SK-N-SH treated with all-trans-retinoic acid at 6 μM for 48 hours (cell line): ENCODE measurements at regions not wholly inside any gene's neighbourhood (a gene's known extent, or its start where the extent isn't known, plus 50 kb on each side); places are given as distances from the start of the nearest gene placed in this dataset.

ENCODE experiments used
- ARNTL ChIP-seq: fragments of 450-650 bp; formaldehyde crosslinking; IDR thresholded peaks from 2 replicates; pipeline ENCODE4 v1.5.0; 2020; ENCODE audit warnings: low read depth, mild to moderate bottlenecking, moderate library complexity, borderline replicate concordance
- ESRRG ChIP-seq: fragments of 250-450 bp; sonication (Bioruptor Pico); IDR thresholded peaks from 2 replicates; pipeline ENCODE4 v1.6.1; 2021; ENCODE audit warnings: mild to moderate bottlenecking
- TCF4 ChIP-seq: fragments of 250-450 bp; sonication (Bioruptor Pico); IDR thresholded peaks from 2 replicates; pipeline ENCODE4 v1.8.0; 2021; ENCODE audit warnings: mild to moderate bottlenecking, moderate library complexity, borderline replicate concordance
- ZFP30 ChIP-seq: fragments of 450-650 bp; formaldehyde crosslinking; IDR thresholded peaks from 2 replicates; pipeline ENCODE4 v1.5.0; 2022; ENCODE audit warnings: mild to moderate bottlenecking, moderate library complexity
- ZNF565 ChIP-seq: fragments of 450-650 bp; formaldehyde crosslinking; conservative IDR thresholded peaks from 2 replicates; pipeline ENCODE4 v1.5.0; 2020; ENCODE audit warnings: low read depth, mild to moderate bottlenecking, moderate library complexity
- ZNF8 ChIP-seq: fragments of 450-650 bp; formaldehyde crosslinking; IDR thresholded peaks from 2 replicates; pipeline ENCODE4 v1.5.0; 2020; ENCODE audit warnings: mild to moderate bottlenecking, moderate library complexity
- TF ChIP-seq, protein P1 (sequence below): fragments of 250-450 bp; sonication (Bioruptor Pico); IDR thresholded peaks from 2 replicates; pipeline ENCODE4 v1.8.0; 2020; ENCODE audit warnings: mild to moderate bottlenecking, moderate library complexity, borderline replicate concordance

DNA sequence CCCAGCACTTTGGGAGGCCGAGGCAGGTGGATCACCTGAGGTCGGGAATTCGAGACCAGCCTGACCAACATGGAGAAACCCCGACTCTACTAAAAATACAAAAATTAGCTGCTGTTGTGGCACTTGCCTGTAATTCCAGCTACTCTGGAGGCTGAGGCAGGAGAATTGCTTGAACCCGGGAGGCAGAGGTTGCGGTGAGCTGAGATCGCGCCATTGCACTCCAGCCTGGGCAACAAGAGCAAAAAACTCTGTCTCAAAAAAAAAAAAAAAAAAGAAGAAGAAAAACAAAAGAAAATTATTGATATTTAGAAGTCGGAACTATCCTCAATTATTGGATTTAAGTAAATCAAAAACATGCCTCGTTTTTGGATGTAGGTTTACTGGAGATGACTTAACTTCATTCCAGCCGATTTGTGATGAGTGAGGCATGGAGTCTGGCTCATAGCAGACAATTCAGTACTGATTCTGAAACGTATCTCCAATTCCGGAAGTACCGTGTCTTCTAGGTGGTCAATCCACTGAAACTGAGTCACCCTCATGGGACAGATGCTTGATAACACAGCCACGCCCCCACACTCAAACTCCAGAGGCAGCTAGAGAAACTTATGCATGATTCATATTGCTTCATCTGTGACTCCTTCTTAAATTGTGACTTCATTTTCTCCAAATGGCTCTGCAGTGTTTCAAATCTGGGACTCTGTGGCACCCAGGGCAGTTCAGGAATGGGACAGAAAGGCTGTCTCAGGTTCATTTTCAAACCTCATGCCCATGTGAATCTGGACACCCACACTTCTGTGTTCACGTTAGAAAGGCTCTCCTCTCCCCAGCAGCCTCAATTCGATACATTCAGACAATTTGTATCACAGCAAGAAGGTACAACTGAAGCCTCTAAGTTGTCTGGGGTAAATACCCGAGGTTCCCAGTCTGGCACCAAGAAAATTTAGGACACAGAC, 110.4 kb upstream of the ARMC2 start:
- no peak for TF ChIP-seq ZNF565 (CRISPR knock-in tag)
- TF ChIP-seq ZNF8 (CRISPR knock-in tag) = no peak
- no peak for TF ChIP-seq ESRRG (CRISPR knock-in tag)
- no peak for TF ChIP-seq TCF4 (CRISPR knock-in tag)
- TF ChIP-seq, protein P1, sequence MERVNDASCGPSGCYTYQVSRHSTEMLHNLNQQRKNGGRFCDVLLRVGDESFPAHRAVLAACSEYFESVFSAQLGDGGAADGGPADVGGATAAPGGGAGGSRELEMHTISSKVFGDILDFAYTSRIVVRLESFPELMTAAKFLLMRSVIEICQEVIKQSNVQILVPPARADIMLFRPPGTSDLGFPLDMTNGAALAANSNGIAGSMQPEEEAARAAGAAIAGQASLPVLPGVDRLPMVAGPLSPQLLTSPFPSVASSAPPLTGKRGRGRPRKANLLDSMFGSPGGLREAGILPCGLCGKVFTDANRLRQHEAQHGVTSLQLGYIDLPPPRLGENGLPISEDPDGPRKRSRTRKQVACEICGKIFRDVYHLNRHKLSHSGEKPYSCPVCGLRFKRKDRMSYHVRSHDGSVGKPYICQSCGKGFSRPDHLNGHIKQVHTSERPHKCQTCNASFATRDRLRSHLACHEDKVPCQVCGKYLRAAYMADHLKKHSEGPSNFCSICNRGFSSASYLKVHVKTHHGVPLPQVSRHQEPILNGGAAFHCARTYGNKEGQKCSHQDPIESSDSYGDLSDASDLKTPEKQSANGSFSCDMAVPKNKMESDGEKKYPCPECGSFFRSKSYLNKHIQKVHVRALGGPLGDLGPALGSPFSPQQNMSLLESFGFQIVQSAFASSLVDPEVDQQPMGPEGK = no peak
- TF ChIP-seq ARNTL (CRISPR knock-in tag) = no peak
- no peak for TF ChIP-seq ZFP30 (CRISPR knock-in tag)
